Nephron (organoid): ENCODE measurements at regions not wholly inside any gene's neighbourhood (a gene's known extent, or its start where the extent isn't known, plus 50 kb on each side); places are given as distances from the start of the nearest gene placed in this dataset.

ENCODE experiments used
- H3K27ac Mint-ChIP-seq, 3 experiments: 2 replicates each; pipeline ENCODE4 v1.8.0; 2020; ENCODE audit warnings: mixed read lengths in 3 of 3, mild to moderate bottlenecking in 2 of 3, moderate library complexity in 1 of 3
- H3K27me3 Mint-ChIP-seq: 2 replicates; pipeline ENCODE4 v1.8.0; 2021; ENCODE audit warnings: low read depth, mild to moderate bottlenecking, moderate library complexity, mixed read lengths
- H3K36me3 Mint-ChIP-seq: 2 replicates; pipeline ENCODE4 v1.8.0; 2020; ENCODE audit warnings: low read depth, mixed read lengths
- H3K4me1 Mint-ChIP-seq: 2 replicates; pipeline ENCODE4 v1.8.0; 2020; ENCODE audit warnings: mixed read lengths
- H3K4me3 Mint-ChIP-seq, 3 experiments: 2 replicates each; pipeline ENCODE4 v1.8.0; 2020; ENCODE audit warnings: mild to moderate bottlenecking in 3 of 3, mixed read lengths in 3 of 3, moderate library complexity in 2 of 3
- H3K9me3 Mint-ChIP-seq: 2 replicates; pipeline ENCODE4 v1.8.0; 2020; ENCODE audit warnings: mixed read lengths
- CTCF ChIP-seq, 3 experiments: fragments of 200-600 bp; sonication (generic); IDR thresholded peaks; one replicate each; pipeline ENCODE4 v1.5.0; 2021; ENCODE audit warnings: antibody characterized with exemption in 3 of 3; ENCODE audit not compliant: unreplicated experiment in 3 of 3

GRCh38 chr6:113496166-113496565, 361.0 kb upstream of the MARCKS start:
- H3K4me1 Mint-ChIP-seq = no peaks in the 10 kb centered on the region
- no peaks in the 10 kb centered on the region for H3K9me3 Mint-ChIP-seq
- H3K27ac Mint-ChIP-seq = no peak overlapping the region
- no peaks in the 10 kb centered on the region for H3K27me3 Mint-ChIP-seq
- no peaks in the 10 kb centered on the region for H3K36me3 Mint-ChIP-seq
- TF ChIP-seq CTCF (IDR thresholded peaks at IDR 0.05; ENCODE audit: unreplicated experiment in 3 of 3) = no peak
- H3K4me3 Mint-ChIP-seq = no peak overlapping the region

DNA sequence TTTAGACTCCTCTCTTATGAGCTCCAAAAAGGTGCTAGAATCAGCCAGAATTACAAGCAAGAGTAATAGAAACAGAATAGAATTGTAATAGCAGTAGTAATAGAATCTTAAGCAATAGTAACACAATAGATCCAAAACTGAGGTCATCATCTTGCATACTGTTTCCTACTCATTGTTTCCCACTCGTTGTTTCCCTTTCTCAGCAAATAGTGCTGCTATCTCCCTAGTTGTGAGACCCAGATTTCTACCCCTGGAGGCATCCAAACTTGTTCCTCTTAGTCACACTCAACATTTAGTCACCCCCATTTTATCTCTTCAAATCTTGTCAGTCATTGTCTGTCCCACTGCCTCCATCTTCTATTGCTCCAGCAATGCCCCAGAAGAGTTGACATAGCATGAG, 356.9 kb upstream of the MARCKS start:
- Mint-ChIP-seq H3K9me3 (no peaks in the 10 kb centered on the region), H3K27me3 (no peaks in the 10 kb centered on the region), H3K36me3 (no peaks in the 10 kb centered on the region), H3K4me1 (peaks cover 6% of the 10 kb centered on the region), H3K27ac (no peak overlapping the region), H3K4me3 (no peak overlapping the region)
- no peak for TF ChIP-seq CTCF (IDR thresholded peaks at IDR 0.05; ENCODE audit: unreplicated experiment in 3 of 3)

DNA sequence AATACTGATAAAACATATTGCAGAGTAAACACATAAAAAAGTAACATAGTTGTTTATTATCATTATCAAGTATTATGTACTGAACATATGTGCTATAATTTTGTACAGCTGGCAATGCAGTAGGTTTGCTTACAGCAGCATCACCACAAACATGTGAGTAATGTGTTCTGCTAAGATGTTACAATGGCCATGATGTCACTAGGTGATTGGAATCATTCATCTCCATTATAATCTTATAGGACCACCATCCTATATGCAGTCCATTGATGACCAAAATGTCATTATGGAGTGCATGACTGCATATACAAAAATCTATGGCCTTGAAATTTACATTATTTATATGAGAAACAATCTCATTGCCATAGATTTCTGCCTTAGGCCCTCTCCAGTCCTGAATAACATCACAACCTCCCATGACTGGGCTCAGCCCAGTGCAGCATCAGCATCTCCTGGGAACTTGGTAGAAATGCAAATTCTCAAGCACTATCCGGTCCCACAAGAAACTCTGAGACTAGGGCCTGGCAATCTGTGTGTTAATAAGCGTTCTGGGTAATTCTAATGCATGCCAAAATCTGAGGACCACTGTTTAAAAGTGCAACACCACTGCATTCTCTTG, 352.0 kb upstream of the MARCKS start:
- no peaks in the 10 kb centered on the region for H3K27me3 Mint-ChIP-seq
- H3K9me3 Mint-ChIP-seq = no peaks in the 10 kb centered on the region
- H3K27ac Mint-ChIP-seq = no peak overlapping the region
- H3K4me1 Mint-ChIP-seq = peaks cover 6% of the 10 kb centered on the region
- no peak for TF ChIP-seq CTCF (IDR thresholded peaks at IDR 0.05; ENCODE audit: unreplicated experiment in 3 of 3)
- no peaks in the 10 kb centered on the region for H3K36me3 Mint-ChIP-seq
- H3K4me3 Mint-ChIP-seq = no peak overlapping the region

DNA sequence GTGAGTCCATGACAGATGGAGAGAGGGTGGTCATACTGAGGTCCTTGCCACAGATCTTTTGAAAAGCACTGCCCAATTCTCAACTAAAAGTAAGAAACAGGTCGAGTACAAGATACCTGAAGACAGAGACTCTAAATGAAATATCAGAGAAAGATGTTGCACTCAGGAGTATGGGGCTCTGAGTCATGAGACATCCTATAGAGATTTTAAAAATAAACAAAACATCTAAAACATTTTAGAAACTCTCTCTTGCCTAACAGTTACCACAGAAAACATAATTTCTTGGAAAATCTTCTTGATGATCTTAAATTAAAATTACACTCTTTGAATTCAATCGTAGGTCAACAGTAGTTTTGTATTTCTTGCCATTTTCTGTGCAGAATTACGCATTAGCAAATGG, 348.9 kb upstream of the MARCKS start:
- H3K36me3 Mint-ChIP-seq = no peaks in the 10 kb centered on the region
- no peak for TF ChIP-seq CTCF (IDR thresholded peaks at IDR 0.05; ENCODE audit: unreplicated experiment in 3 of 3)
- peaks cover 11% of the 10 kb centered on the region for H3K4me1 Mint-ChIP-seq
- H3K27ac Mint-ChIP-seq = no peak overlapping the region
- no peaks in the 10 kb centered on the region for H3K27me3 Mint-ChIP-seq
- no peaks in the 10 kb centered on the region for H3K9me3 Mint-ChIP-seq
- no peak overlapping the region for H3K4me3 Mint-ChIP-seq

GRCh38 chr6:113511100-113511499, 346.0 kb upstream of the MARCKS start:
- Mint-ChIP-seq H3K36me3 (no peaks in the 10 kb centered on the region), H3K4me3 (no peak overlapping the region), H3K4me1 (peaks cover 10% of the 10 kb centered on the region), H3K9me3 (no peaks in the 10 kb centered on the region), H3K27ac (no peak overlapping the region), H3K27me3 (no peaks in the 10 kb centered on the region)
- no peak for TF ChIP-seq CTCF (IDR thresholded peaks at IDR 0.05; ENCODE audit: unreplicated experiment in 3 of 3)

GRCh38 chr6:113512576-113512975, 344.6 kb upstream of the MARCKS start:
- Mint-ChIP-seq H3K4me3 (no peak overlapping the region), H3K27ac (peak overlapping the region; percentile 3 to 55 (median 15)), H3K36me3 (no peaks in the 10 kb centered on the region), H3K4me1 (peaks cover 10% of the 10 kb centered on the region), H3K27me3 (no peaks in the 10 kb centered on the region), H3K9me3 (no peaks in the 10 kb centered on the region)
- TF ChIP-seq CTCF (IDR thresholded peaks at IDR 0.05; ENCODE audit: unreplicated experiment in 3 of 3) = no peak
